BE2C (cell line): ENCODE measurements at regions not wholly inside any gene's neighbourhood (a gene's known extent, or its start where the extent isn't known, plus 50 kb on each side); places are given as distances from the start of the nearest gene placed in this dataset.

Experiments used
- DNase-seq: peaks from one replicate; pipeline ENCODE4 v3.0.0-alpha.2; 2020
- H3K27me3 ChIP-seq: fragments of 250-450 bp; sonication (Bioruptor Pico); 2 replicates; pipeline ENCODE4 v1.5.1; 2020; ENCODE audit warnings: mild to moderate bottlenecking
- H3K36me3 ChIP-seq: fragments of 250-450 bp; sonication (Bioruptor Pico); 2 replicates; pipeline ENCODE4 v1.5.1; 2020; ENCODE audit warnings: mild to moderate bottlenecking
- H3K4me1 ChIP-seq: fragments of 250-450 bp; sonication (Bioruptor Pico); 2 replicates; pipeline ENCODE4 v1.5.1; 2020
- H3K4me3 ChIP-seq: 2 replicates; pipeline ENCODE4 v1.5.1; 2011; ENCODE audit warnings: low read depth, low read length
- H3K9me3 ChIP-seq: fragments of 250-450 bp; sonication (Bioruptor Pico); 2 replicates; pipeline ENCODE4 v1.5.1; 2020
- CTCF ChIP-seq: IDR thresholded peaks from 2 replicates; pipeline ENCODE4 v1.5.1; 2012; ENCODE audit warnings: mild to moderate bottlenecking, low read depth, low read length

- no peak for DNase-seq
- no peak for TF ChIP-seq CTCF
Measured at GRCh38 chrX:69371159-69371558, 133.0 kb upstream of the NALF2 start.

GRCh38 chrX:69369999-69370398 is 134.1 kb upstream of the NALF2 start:
- DNase-seq, result no peak
- Histone ChIP-seq H3K36me3 (no peaks in the 10 kb centered on the region), H3K27me3 (no peaks in the 10 kb centered on the region), H3K4me3 (no peak overlapping the region), H3K9me3 (no peaks in the 10 kb centered on the region), H3K4me1 (no peaks in the 10 kb centered on the region)
- TF ChIP-seq CTCF, result no peak

More at GRCh38 chrX:69371159-69371558, 133.0 kb upstream of the NALF2 start:
- H3K9me3 ChIP-seq, result no peaks in the 10 kb centered on the region
- no peaks in the 10 kb centered on the region for H3K4me1 ChIP-seq
- H3K4me3 ChIP-seq, result no peak overlapping the region
- no peaks in the 10 kb centered on the region for H3K36me3 ChIP-seq
- no peaks in the 10 kb centered on the region for H3K27me3 ChIP-seq

- no peak overlapping the region for H3K4me3 ChIP-seq
- no peaks in the 10 kb centered on the region for H3K27me3 ChIP-seq
- H3K36me3 ChIP-seq, result no peaks in the 10 kb centered on the region
- no peaks in the 10 kb centered on the region for H3K4me1 ChIP-seq
- no peaks in the 10 kb centered on the region for H3K9me3 ChIP-seq
- TF ChIP-seq CTCF, result no peak
- DNase-seq, result no peak
Measured at GRCh38 chrX:69366183-69366582, 137.9 kb upstream of the NALF2 start.

GRCh38 chrX:69365755-69366154 is 138.4 kb upstream of the NALF2 start:
- no peak for TF ChIP-seq CTCF
- Histone ChIP-seq H3K4me1 (no peaks in the 10 kb centered on the region), H3K27me3 (no peaks in the 10 kb centered on the region), H3K9me3 (no peaks in the 10 kb centered on the region), H3K36me3 (no peaks in the 10 kb centered on the region), H3K4me3 (no peak overlapping the region)
- no peak for DNase-seq

- TF ChIP-seq CTCF, result no peak
- H3K27me3 ChIP-seq, result no peaks in the 10 kb centered on the region
Measured at GRCh38 chrX:69365349-69365748, 138.8 kb upstream of the NALF2 start.

GRCh38 chrX:69362856-69363255 is 141.3 kb upstream of the NALF2 start:
- Histone ChIP-seq H3K4me3 (no peak overlapping the region), H3K36me3 (no peaks in the 10 kb centered on the region), H3K27me3 (no peaks in the 10 kb centered on the region), H3K9me3 (no peaks in the 10 kb centered on the region), H3K4me1 (no peaks in the 10 kb centered on the region)
- no peak for DNase-seq
- no peak for TF ChIP-seq CTCF

More at GRCh38 chrX:69365349-69365748, 138.8 kb upstream of the NALF2 start:
- no peaks in the 10 kb centered on the region for H3K4me1 ChIP-seq
- no peaks in the 10 kb centered on the region for H3K9me3 ChIP-seq
- H3K36me3 ChIP-seq, result no peaks in the 10 kb centered on the region
- H3K4me3 ChIP-seq, result no peak overlapping the region
- no peak for DNase-seq
